Hematopoietic multipotent progenitor cell treated with erythropoietin and hydrocortisone succinate and interleukin-3 and kit ligand, for 6 days (in vitro differentiated cells): ENCODE measurements at regions not wholly inside any gene's neighbourhood (a gene's known extent, or its start where the extent isn't known, plus 50 kb on each side); places are given as distances from the start of the nearest gene placed in this dataset.

Experiments
- DNase-seq: peaks from one replicate; pipeline ENCODE4 v3.0.0-alpha.2; 2015

GRCh38 chr6:166771701-166772100 is 144.7 kb upstream of the RPS6KA2 start:
- DNase-seq, result no peak

GRCh38 chr6:166770216-166771116 is 143.4 kb upstream of the RPS6KA2 start:
- no peak for DNase-seq

DNA sequence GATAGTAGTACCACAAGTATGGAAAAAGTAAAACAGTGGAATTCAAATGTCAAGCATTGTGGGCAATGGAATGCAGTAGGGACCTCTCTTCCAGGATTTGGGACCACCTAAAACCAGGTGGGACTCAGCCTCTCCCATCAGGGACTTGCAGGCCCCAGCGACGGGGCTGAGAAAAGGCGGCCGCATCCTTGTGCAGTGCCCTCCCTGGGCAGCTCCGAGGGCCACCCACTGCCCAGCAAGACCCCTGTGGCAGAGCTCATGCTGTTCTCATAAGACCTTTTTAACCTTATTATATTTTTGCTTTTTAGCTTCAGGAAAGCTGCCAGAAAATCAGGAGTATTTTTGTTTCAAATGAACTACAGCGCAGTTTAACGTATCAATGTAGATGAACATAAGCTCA is 142.6 kb upstream of the RPS6KA2 start:
- DNase-seq, result no peak

DNA sequence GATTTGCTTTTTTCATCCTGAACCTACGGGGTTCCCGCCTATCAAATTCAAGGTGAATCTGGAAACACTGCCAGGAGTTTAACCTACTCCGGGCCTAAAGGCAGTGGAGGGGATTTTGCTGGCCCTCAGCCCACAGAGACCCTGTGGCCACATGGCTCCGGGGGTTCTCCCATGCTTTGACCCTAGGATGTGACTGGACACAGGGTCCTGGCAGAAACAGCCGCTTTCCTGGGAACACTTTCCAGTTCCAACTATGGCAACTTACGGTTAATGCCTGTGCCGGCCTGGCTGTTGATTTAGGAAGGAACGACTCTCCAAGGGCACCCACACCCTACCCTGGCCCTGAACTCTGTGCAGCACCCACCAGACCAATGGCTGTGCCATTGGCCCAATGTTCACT is 141.7 kb upstream of the RPS6KA2 start:
- DNase-seq, result no peak

- no peak for DNase-seq
Measured at GRCh38 chr6:166767230-166767629, 140.2 kb upstream of the RPS6KA2 start.

GRCh38 chr6:166766769-166767168 is 139.7 kb upstream of the RPS6KA2 start:
- no peak for DNase-seq

- DNase-seq, result no peak
Measured at GRCh38 chr6:166765234-166765541, 138.1 kb upstream of the RPS6KA2 start.

DNA sequence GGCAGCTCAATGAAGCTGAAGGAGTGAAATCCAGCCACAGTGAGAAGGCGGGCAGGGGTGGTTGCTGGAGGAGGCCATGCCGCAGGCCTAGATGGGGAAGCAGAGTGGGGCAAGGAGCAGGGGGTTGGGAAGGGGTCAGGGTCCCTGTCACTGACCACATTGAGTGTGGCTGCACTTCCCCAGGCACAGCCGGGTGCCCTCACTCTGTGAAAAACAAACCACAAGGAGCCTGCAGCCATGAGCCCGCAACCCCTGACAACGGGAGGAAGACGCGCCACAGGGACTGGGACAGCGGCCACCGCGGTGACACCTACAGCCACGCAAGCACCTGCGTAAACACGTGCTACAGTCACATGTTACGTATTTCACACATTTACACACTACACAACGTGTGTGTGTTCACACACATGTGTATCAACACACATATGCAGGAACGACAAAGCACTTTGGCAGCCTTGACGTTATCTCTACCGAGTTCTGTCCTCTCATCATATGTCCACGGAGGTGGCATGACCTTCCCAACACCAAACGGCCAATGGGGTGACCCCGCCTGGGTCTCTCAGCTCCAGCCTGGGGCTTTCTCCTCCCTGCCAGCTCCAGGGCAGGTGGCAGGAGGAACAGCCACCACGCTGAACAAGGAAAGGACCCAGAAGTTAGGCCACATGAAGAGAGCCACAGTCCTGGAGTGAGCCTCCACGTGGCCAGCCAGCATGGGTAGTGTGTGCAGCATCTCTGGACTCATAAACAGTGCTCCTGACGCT is 137.6 kb upstream of the RPS6KA2 start:
- DNase-seq, result no peak

DNA sequence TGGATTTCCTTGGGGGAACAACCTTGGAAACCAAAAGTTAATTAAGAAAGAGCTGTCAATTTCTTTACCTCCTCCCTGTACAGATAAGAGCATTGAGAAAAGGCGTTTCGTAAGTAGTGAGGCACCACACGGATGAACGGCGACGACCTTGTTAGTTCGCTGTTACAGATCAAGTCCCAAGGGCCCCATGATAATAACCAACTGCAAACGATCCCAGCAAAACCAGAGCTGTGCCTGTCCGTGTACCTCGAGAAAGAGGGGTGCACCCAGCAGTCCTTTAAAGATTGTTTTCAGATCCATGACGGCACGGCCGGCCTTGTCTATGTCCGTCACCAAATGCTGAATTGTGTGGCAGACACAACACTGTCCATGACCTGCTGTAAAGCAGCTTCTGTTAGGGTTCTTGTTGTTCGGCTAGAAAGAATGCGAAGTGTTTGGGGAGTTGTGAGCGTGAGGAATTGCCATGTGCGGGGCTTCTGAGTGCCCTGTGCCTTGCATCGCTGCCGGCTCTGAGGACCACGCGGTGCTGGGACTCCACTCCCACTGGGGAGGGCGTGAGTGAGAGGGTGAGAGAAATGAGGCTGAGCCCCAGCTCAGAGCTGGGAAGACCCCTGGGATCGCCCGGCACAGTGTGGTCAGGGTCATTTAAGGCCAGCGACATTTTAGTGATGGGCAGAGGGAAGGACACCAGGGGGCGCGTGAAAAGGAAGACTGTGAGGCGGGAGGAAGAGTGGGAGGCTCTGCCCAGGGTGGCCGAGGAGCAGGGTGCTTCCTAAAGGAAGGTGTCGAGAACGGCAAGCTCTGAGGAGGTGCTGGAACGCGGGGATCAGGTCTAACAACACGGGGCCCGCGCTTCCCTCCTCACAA is 136.8 kb upstream of the RPS6KA2 start:
- no peak for DNase-seq

DNA sequence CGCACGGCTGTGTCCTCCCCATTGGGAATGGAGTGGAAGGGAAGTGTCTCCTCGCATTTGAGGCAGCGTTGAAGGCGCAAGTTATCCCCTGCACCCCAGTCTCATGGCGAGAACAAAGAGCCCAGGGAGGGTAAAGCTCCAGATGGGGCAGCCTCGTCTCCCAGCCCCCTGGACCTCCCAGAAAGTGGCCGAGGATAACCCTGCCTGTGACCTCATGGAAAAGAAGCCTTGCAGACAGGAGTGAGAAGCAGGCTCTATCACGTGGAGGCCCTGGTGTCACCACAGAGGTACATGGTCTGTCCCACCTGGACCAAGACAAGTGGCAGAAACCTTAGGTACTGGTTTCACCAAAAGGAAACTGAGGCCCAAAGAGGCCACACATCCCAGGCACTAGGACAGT is 134.8 kb upstream of the RPS6KA2 start:
- DNase-seq, result no peak

DNA sequence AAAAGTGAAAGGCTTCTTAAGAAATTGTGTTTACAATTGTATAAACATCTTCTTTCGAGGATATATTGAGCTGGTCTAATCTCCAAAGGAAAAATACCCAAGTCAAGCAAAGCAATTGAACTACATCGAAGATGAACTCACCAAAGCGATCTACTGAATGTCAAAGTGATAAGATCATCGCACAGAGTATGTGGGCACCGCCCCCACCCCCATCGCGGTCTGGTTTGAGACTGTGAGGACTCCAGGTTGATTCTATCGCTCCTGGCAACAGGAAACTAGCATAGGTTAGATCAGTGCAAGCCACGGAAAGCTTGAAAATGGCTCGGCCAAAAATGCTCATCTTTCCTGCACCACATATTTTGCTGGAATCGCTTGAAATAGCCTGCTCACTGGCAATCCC is 133.2 kb upstream of the RPS6KA2 start:
- no peak for DNase-seq

DNA sequence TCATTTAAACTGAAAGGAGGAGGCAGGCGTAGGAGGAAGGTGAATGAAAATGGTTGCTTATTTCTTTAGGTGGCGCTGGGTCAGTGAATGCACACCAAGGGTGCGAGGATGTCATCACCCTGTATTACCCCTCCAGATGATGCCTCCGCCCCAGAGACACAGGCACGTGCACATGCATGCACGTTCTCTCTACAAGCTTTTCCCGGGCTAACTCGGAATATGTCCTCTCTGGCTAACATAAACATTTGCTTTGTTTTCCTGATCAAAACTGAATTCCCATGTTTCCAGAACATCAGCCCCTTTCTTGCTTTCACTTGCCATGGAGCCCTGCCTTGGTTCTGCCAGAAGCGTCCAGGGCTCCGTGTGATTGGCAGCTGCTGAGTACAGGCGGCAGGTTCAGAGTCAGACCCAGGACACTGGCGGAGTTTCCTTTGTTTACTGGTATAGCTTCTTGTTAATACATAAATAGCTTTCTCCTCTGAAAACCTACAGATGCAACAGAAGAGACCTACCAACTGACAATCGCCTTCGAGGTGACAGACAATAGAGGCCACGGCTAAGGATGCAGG is 131.2 kb upstream of the RPS6KA2 start:
- DNase-seq, result no peak

DNA sequence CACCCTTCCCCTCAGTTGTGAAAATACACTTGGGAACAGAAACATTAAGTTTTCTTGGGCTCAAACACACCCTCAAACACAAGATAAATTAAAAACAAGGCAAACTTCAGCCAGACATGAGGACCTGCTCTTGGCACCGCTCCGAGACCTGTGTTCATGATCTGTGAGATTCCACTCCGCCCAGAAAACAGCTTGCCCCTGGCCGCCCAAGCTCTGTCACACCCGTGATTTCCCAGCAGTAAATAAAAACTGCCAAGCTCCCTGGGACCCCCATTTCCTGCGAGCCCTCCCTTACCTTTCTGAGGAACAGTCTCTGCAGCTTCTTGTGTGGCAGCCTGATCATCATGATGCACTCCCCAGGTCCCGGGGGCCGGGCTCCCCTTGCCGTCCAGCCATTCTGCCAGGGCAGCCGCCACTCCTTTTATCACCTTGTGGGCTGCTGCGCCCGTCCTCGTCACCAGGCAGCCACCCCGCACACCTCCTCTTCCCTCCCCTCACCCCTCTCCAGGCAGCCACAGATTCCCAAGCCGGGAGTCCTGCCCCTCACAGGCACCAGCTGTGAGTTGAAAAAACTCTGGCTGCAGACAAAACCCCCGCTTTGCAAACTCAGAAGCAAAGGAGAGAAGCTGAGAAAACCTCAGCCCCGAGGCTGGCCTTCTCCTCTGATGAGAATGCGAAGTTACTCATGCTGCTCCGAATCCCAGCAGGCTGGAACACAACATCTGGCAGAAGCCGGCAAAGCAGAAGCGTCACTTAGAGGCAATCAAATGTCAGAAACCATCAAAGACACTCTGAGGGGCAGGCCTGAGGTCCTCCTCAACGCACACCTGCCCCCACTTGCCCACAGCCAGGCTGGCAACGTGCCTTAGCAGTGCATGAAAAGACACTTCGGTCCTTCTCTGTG is 130.4 kb upstream of the RPS6KA2 start:
- DNase-seq, result no peak

DNA sequence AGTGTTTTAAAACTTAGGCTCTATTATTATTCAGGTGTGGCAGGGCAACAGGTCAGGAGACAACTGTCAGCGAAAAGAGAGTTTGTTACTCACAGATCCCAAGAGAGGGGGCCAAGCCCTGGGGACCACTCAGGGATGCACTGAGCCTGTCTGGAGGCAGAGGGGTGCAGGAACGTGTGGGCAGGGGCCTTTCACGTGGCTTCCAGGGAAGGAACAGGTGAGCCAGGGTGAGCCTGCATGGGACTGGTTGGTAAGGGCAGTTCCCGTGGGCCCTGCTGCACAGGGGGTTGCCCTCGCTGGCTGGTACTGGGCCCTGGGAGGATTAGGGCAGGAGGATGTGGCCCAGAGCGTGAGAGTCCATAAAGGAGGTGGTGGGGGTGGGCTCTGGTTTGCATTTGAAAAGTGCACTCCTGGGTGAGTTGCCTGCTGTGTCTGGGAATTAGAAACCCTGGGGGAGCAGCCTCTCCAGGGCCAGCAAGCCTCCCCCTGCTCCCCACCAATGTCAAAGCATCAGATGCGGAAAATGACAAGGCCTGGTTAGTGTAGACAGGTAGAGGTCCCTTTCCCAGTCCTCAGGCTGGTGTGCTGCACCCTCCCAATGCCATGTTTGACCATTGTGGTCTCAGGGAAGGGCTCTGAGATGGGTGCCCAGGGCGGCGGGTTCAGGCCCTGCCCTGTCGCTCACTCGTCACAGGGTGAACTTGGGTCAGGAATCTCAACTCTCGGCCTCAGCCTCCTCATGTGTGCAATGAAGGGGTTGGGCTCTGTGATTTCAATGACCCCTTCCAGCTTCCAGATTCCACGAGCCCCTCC is 127.4 kb upstream of the RPS6KA2 start:
- no peak for DNase-seq

DNA sequence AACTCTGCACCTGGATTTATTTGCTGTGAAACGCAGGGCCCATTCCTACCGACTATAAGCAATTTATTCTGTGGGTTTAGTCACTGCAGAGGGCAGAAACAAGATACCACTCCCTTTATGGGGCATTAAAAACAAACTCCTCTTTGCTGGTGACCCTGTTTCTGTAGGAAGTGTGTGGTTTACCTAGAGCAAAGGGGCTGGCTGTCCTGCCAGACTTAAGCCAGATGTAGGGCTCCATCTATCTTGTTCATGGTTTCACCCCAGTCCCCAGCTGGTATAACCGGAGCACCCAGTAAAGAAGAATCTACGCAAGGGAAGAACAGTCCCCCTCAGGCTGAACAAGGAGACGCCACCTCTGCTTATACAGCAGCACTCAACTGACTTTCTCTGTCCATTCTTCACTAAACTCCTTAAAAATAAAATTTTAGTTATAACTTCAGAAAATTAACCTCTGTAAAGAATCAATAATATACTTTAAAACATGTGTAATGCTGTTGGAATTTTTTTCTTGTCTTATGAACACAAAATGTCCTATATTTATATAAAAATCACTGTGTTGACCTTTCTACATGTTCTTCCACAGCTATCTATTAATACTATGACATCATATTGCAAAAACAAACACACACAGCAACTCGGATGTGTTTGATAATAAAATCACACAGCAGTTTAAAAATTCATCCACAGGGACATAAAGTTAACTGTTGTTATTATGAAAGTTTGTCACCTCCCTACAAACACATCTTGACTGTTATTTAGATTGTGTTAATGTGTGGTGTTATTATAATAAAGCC is 126.1 kb upstream of the RPS6KA2 start:
- no peak for DNase-seq

DNA sequence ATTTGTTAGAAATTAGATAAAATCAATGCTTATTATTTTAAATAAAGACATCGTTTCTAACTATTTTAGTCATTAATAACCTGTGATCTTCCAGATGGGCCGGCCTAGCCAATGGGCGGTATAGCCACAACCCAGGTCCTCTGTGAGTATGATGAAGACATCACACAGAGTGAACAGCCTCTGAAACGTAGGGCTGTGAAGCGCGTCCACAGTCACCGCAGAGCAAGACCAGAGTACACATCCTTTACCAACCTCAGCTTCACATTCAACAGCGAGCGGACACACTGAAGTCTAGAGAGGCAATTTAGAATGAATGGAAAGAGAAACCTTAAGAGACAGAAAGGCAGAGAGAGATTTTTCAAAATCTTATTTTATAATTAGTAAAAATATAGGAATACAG is 125.0 kb upstream of the RPS6KA2 start:
- DNase-seq, result no peak

DNA sequence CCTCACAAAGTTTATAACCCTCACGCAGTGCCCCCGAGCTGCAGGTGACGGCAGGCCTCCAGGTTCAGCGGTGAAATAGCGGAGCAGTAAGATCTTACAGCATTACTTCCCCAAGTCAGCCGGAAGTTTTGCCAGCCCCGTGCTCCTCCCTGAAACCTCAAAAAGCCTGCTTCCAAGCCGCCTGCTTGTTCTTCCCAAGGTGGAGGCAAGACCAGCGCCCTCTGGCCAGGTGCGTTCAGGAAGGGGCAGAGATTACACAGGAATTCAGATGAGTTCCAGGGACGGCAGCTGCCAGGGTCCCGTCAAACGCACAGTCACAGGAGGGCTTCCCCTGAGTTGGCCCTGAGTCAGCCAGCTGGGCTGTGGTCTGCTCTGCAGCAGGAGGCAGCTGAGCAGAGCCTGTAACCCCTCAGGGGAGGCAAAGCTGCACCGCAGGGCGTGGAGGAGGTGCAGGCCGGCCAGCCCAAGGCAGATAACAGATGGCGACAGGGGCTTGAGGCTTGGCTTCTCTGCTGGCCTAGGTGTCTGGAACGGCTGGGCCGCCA is 124.1 kb upstream of the RPS6KA2 start:
- DNase-seq, result peak; percentile 84

- DNase-seq, result no peak
Measured at GRCh38 chr6:166750108-166750793, 123.2 kb upstream of the RPS6KA2 start.

DNA sequence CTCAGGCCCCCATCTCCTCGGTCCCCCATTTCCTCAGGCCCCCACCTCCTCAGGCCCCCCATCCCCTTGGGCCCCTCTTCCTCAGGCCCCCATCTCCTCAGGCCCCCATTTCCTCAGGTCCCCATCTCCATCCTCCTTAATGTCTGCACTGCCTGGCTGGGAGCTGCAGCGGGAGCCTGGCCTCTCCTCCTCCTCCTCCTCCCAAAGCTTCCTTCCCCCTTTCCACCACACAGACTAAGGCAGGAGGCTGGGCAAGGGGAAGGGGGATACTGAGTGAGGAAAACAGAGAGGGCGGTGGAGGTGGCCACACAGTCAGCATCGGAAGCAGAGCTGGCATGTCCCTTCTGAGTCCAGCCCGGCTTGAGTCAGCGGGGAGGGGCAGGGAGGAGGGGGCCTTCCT is 122.6 kb upstream of the RPS6KA2 start:
- no peak for DNase-seq
